OCI-LY7 (cell line): ENCODE measurements at regions not wholly inside any gene's neighbourhood (a gene's known extent, or its start where the extent isn't known, plus 50 kb on each side); places are given as distances from the start of the nearest gene placed in this dataset.

Experiments
- BruUV-seq: library from RNA; stranded (reverse); fragments of 400-500 nt; replicated peaks from 2 replicates; lab custom pipeline; 2021; lab: Mats Ljungman, UMichigan
- CTCF ChIA-PET: fragments of 300-600 bp; sonication (Branson Sonifier 250); formaldehyde crosslinking; loops from one replicate; lab custom pipeline; 2022; ENCODE audit warnings: antibody characterized with exemption; ENCODE audit not compliant: unreplicated experiment; lab: Charles Lee
- POLR2A ChIA-PET: fragments of 300-600 bp; sonication (Branson Sonifier 250); formaldehyde crosslinking; loops from one replicate; lab custom pipeline; 2022; ENCODE audit warnings: antibody characterized with exemption; lab: Charles Lee
- DNase-seq: peaks from one replicate; pipeline ENCODE4 v3.0.0-alpha.2; 2015; ENCODE audit warnings: low spot score
- H2AFZ ChIP-seq: fragments of 200-600 bp; sonication (generic), shearing (Covaris generic); 2 replicates; pipeline ENCODE4 v1.6.1; 2014; ENCODE audit warnings: mild to moderate bottlenecking, antibody characterized with exemption, low read length, moderate library complexity
- H3K27ac ChIP-seq: fragments of 200-600 bp; sonication (generic); 2 replicates; pipeline ENCODE4 v1.5.1; 2014; ENCODE audit warnings: mixed run types, low read depth, mild to moderate bottlenecking, moderate library complexity, low read length, inconsistent platforms; ENCODE audit not compliant: poor library complexity, severe bottlenecking
- H3K36me3 ChIP-seq: fragments of 200-600 bp; sonication (generic); 2 replicates; pipeline ENCODE4 v1.6.1; 2014; ENCODE audit warnings: mild to moderate bottlenecking, antibody characterized with exemption, low read length, moderate library complexity, mixed read lengths; ENCODE audit not compliant: insufficient read depth
- H3K4me1 ChIP-seq: fragments of 200-600 bp; sonication (generic); 2 replicates; pipeline ENCODE4 v1.5.1; 2014; ENCODE audit warnings: mild to moderate bottlenecking, low read length; ENCODE audit not compliant: insufficient read depth, poor library complexity, severe bottlenecking
- H3K4me2 ChIP-seq: fragments of 200-600 bp; sonication (generic); 2 replicates; pipeline ENCODE4 v1.6.1; 2014; ENCODE audit warnings: mild to moderate bottlenecking, low read length
- H3K4me3 ChIP-seq: fragments of 200-600 bp; sonication (generic); 2 replicates; pipeline ENCODE4 v1.5.1; 2014; ENCODE audit warnings: mild to moderate bottlenecking, low read depth, low read length; ENCODE audit not compliant: poor library complexity, severe bottlenecking
- H3K79me2 ChIP-seq: fragments of 200-600 bp; sonication (generic); 2 replicates; pipeline ENCODE4 v1.6.1; 2016; ENCODE audit warnings: low read depth, mild to moderate bottlenecking, low read length, moderate library complexity, mixed read lengths; ENCODE audit not compliant: insufficient read depth
- H3K9me2 ChIP-seq: fragments of 200-600 bp; sonication (generic); 2 replicates; pipeline ENCODE4 v1.6.1; 2016; ENCODE audit warnings: mild to moderate bottlenecking, low read length, mixed read lengths; ENCODE audit not compliant: insufficient read depth
- H3K9me3 ChIP-seq: fragments of 200-600 bp; sonication (generic); 2 replicates; pipeline ENCODE4 v1.6.1; 2014; ENCODE audit warnings: mild to moderate bottlenecking, mixed run types, low read length, mixed read lengths
- H4K20me1 ChIP-seq: fragments of 200-600 bp; sonication (generic); 2 replicates; pipeline ENCODE4 v1.6.1; 2014; ENCODE audit warnings: mild to moderate bottlenecking, antibody characterized with exemption, low read length, moderate library complexity, mixed read lengths; ENCODE audit not compliant: insufficient read depth
- EZH2phosphoT487 ChIP-seq: fragments of 200-600 bp; sonication (generic); IDR thresholded peaks from 2 replicates; pipeline ENCODE4 v1.6.1; 2018; ENCODE audit warnings: low read depth, borderline replicate concordance, mild to moderate bottlenecking, mixed run types, antibody characterized with exemption, low read length, moderate library complexity, mixed read lengths
- intact Hi-C: fragments of 100-400 bp; cut with micrococcal nuclease; formaldehyde crosslinking; loops from one replicate; pipeline ENCODE4 v1.10.0; 2022; ENCODE audit not compliant: unreplicated experiment
- TF ChIP-seq, protein P1 (sequence below): fragments of 200-600 bp; sonication (generic); conservative IDR thresholded peaks from 2 replicates; pipeline ENCODE4 v1.5.1; 2014; ENCODE audit warnings: mild to moderate bottlenecking, antibody characterized with exemption, low read length, moderate library complexity, mixed read lengths

- Histone ChIP-seq H3K4me1 (no peaks in the 10 kb centered on the region), H3K4me2 (no peak overlapping the region), H4K20me1 (no peaks in the 10 kb centered on the region), H3K9me3 (no peaks in the 10 kb centered on the region), H3K36me3 (no peaks in the 10 kb centered on the region), H3K4me3 (no peak overlapping the region), H2AFZ (no peak overlapping the region), H3K27ac (no peak overlapping the region), H3K9me2 (no peaks in the 10 kb centered on the region), H3K79me2 (no peaks in the 10 kb centered on the region)
- no peak for DNase-seq
- no TSS peak for BruUV-seq
- intact Hi-C loops: no loop called here
- TF ChIP-seq, protein P1, sequence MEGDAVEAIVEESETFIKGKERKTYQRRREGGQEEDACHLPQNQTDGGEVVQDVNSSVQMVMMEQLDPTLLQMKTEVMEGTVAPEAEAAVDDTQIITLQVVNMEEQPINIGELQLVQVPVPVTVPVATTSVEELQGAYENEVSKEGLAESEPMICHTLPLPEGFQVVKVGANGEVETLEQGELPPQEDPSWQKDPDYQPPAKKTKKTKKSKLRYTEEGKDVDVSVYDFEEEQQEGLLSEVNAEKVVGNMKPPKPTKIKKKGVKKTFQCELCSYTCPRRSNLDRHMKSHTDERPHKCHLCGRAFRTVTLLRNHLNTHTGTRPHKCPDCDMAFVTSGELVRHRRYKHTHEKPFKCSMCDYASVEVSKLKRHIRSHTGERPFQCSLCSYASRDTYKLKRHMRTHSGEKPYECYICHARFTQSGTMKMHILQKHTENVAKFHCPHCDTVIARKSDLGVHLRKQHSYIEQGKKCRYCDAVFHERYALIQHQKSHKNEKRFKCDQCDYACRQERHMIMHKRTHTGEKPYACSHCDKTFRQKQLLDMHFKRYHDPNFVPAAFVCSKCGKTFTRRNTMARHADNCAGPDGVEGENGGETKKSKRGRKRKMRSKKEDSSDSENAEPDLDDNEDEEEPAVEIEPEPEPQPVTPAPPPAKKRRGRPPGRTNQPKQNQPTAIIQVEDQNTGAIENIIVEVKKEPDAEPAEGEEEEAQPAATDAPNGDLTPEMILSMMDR: no peak
- TF ChIP-seq EZH2phosphoT487: no peak
- POLR2A ChIA-PET: interaction anchor here (0.5 kb wide), 1 partner anchor 838 kb away, joined by 3 read pairs; no protein-coding TSS in a partner anchor
- CTCF ChIA-PET: no interaction called here
Measured at GRCh38 chr6:25168637-25169036, 110.5 kb upstream of the CARMIL1 start.

DNA sequence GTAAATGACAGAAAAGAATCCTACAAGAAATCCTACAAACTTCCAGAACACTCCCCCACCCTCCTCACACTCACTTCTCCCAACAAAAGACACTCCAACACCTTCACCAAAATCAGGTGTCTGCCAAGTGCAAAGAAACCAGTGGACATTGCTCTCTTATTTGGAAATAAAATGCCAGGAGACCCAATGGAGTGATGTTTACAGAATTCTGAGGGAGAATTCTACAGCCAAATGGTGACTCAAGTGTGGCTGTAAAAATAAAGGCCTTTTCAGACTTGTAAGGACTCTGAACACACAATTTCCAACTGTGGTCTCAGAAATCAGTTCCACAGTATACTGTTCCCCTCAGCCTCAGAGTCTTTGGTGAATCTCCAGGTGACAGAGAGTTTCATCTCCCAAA is 109.6 kb upstream of the CARMIL1 start:
- no peak overlapping the region for H3K27ac ChIP-seq
- no peaks in the 10 kb centered on the region for H3K9me2 ChIP-seq
- no peaks in the 10 kb centered on the region for H3K79me2 ChIP-seq
- H2AFZ ChIP-seq: no peak overlapping the region
- ChIA-PET CTCF (no interaction called here), POLR2A (interaction anchor here (0.6 to 0.7 kb wide), 2 partner anchors 77 to 501 kb away, joined by 3 to 4 read pairs; no protein-coding TSS in a partner anchor)
- no peaks in the 10 kb centered on the region for H3K36me3 ChIP-seq
- H3K4me1 ChIP-seq: no peaks in the 10 kb centered on the region
- TF ChIP-seq, protein P1: no peak
- no peak for TF ChIP-seq EZH2phosphoT487
- no peak for DNase-seq
- no TSS peak for BruUV-seq
- intact Hi-C loops: no loop called here
- no peaks in the 10 kb centered on the region for H4K20me1 ChIP-seq
- no peaks in the 10 kb centered on the region for H3K9me3 ChIP-seq
- H3K4me2 ChIP-seq: no peak overlapping the region
- H3K4me3 ChIP-seq: no peak overlapping the region

- H4K20me1 ChIP-seq: no peaks in the 10 kb centered on the region
- CTCF ChIA-PET: no interaction called here
- no peaks in the 10 kb centered on the region for H3K4me1 ChIP-seq
- H3K4me3 ChIP-seq: no peak overlapping the region
- intact Hi-C loops: loop anchor here (10.0 kb wide), 1 partner anchor 85 kb away; no protein-coding TSS in a partner anchor
- TF ChIP-seq, protein P1: no peak
- no peak for TF ChIP-seq EZH2phosphoT487
- H3K27ac ChIP-seq: no peak overlapping the region
- H3K9me2 ChIP-seq: no peaks in the 10 kb centered on the region
- H3K36me3 ChIP-seq: no peaks in the 10 kb centered on the region
- no peaks in the 10 kb centered on the region for H3K79me2 ChIP-seq
- no TSS peak for BruUV-seq
- H3K9me3 ChIP-seq: no peaks in the 10 kb centered on the region
- no peak for DNase-seq
- no peak overlapping the region for H2AFZ ChIP-seq
- H3K4me2 ChIP-seq: no peak overlapping the region
- POLR2A ChIA-PET: interaction anchor here (0.6 to 0.7 kb wide), 2 partner anchors 78 to 501 kb away, joined by 3 to 4 read pairs; no protein-coding TSS in a partner anchor
Measured at GRCh38 chr6:25169961-25170360, 109.2 kb upstream of the CARMIL1 start.
